GM18519 (cell line): ENCODE measurements at regions not wholly inside any gene's neighbourhood (a gene's known extent, or its start where the extent isn't known, plus 50 kb on each side); places are given as distances from the start of the nearest gene placed in this dataset.
"Not testable (repeated sequence)": the region's sequence is repeated elsewhere in the genome, so short reads cannot be mapped to it uniquely, and the experiment has no call there.

ENCODE experiments used
- ATAC-seq: cut with Tn5 transposase; IDR thresholded peaks from one replicate; pipeline ENCODE4 v1.9.1; 2021; ENCODE audit warnings: mild to moderate bottlenecking, moderate library complexity; ENCODE audit not compliant: unreplicated experiment, low FRiP score

GRCh38 chr6:68575765-68576439 lies 59.2 kb upstream of the ADGRB3 start:
- no peak for ATAC-seq

GRCh38 chr6:68572975-68573374 lies 62.1 kb upstream of the ADGRB3 start:
- no peak for ATAC-seq

- peak; percentile 87 for ATAC-seq
These were observed 62.6 kb upstream of the ADGRB3 start for GRCh38 chr6:68572525-68572924.

DNA sequence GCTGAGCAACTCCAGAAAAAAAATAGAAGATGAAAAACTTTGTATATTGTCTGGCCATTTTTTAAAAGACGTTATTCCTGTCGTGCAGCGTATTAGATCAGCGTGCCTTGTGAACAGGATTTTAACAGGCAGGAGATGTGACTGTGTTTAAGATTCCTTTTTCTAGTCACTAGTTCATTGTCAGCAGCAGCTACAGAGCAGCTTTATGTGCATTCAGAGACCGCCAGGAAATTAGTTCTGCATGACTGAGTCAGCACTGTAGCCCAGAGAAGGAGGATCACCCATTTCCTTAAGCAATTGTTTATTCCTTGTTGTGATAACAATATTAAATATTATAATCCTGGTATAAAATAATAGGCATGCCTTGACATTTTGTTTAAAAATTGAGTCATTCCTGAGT lies 75.4 kb upstream of the ADGRB3 start:
- ATAC-seq: no peak

- ATAC-seq: no peak
These were observed 76.0 kb upstream of the ADGRB3 start for GRCh38 chr6:68559070-68559469.

GRCh38 chr6:68546620-68547019 lies 88.5 kb upstream of the ADGRB3 start:
- no peak for ATAC-seq

DNA sequence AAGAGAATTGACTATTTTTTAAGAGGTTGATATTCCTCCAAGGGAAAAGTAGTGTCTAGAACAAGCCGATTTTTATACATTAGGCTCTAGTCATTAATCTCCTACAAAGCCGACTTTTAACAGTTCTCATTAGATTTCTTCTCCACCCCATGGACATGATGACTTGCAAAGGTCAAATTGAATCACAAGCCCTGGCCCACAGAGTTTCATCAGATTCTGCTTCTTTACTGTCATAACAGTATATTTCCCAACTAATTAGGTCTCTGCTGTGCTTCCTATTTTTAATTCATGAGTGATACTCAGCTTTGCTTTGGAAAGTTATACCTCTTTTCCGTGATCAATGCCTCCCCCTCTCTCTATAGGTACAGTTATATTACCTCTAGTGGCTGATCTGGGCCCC lies 90.6 kb upstream of the ADGRB3 start:
- ATAC-seq: no peak

DNA sequence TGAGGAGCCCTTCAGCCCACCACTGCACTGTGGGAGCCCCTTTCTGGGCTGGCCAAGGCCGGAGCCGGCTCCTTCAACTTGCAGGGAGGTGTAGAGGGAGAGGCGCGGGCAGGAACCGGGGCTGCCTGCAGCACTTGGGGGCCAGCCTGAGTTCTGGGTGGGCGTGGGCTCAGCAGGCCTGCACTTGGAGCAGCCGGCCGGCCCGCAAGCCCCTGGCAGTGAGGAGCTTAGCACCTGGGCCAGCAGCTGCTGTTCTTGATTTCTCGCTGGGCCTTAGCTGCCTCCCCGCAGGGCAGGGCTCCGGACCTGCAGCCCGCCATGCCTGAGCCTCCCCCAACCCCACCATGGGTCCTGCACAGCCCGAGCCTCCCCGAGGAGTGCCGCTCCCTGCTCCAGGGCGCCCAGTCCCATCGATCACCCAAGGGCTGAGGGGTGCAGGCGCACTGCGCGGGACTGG lies 101.7 kb upstream of the ADGRB3 start:
- no peak for ATAC-seq

GRCh38 chr6:68527691-68528090 lies 107.4 kb upstream of the ADGRB3 start:
- no peak for ATAC-seq

GRCh38 chr6:68506911-68507310 lies 128.2 kb upstream of the ADGRB3 start:
- ATAC-seq: no peak

- ATAC-seq: no peak
These were observed 132.1 kb upstream of the ADGRB3 start for GRCh38 chr6:68502946-68503345.

GRCh38 chr6:68497927-68498326 lies 137.2 kb upstream of the ADGRB3 start:
- no peak for ATAC-seq

DNA sequence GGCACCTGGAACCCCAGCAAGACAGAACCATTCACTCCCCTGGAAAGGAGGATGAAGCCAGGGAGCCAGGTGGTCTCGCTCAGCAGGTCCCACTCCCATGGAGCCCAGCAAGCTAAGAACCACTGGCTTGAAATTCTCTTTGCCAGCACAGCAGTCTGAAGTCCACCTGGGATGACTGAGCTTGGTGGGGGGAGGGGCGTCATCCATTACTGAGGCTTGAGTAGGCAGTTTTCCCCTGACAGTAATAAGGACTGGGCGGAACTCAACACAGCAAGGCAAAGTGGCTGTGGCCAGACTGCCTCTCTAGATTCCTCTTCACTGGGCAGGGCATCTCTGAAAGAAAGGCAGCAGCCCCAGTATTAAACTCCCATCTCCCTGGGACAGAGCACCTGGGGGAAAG lies 140.2 kb upstream of the ADGRB3 start:
- not testable (repeated sequence) for ATAC-seq

GRCh38 chr6:68476611-68477010 lies 158.5 kb upstream of the ADGRB3 start:
- no peak for ATAC-seq

- ATAC-seq: no peak
These were observed 161.5 kb upstream of the ADGRB3 start for GRCh38 chr6:68473433-68474210.

GRCh38 chr6:68468244-68468884 lies 166.7 kb upstream of the ADGRB3 start:
- no peak for ATAC-seq

DNA sequence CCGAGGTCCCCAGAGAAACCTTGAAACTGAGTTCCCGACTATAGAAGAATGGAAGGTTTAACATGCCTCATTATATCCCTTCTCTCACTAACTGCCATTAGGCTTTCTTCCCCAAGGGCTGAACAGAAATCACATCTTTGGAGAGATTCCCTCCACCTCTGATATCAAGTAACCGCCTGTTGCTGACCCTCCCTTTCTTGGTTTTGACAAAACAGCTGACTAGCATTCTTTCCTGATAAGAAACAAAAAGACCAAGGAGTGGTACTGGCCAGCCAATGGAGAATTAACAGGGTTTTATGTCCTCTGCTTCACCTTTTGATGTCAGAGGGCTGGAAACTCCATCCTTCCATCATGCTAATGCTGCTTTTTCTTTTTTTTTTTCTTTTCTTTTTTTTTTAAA lies 176.6 kb upstream of the ADGRB3 start:
- no peak for ATAC-seq

- no peak for ATAC-seq
These were observed 188.0 kb upstream of the ADGRB3 start for GRCh38 chr6:68447112-68447511.

DNA sequence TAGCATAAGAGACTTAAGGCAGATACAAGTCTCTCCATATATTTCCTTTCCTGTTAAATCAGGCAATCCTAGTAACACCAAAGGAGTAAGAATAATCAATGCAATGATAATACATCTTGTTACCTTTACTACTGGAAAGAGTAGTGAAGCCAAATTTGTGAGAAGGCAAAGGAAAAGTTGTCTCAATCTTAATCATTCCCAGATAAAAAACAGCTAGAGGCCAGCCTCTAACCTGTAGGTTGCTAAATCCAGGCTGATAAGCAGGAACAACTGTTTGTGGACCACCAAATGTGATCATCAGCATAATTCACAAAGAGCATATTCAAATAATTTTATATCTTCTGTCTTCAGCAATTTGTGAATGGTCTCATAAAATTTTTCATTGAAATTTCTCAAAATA lies 189.2 kb upstream of the ADGRB3 start:
- ATAC-seq: no peak

GRCh38 chr6:68443704-68444103 lies 191.4 kb upstream of the ADGRB3 start:
- ATAC-seq: no peak

- ATAC-seq: no peak
These were observed 207.5 kb upstream of the ADGRB3 start for GRCh38 chr6:68427630-68428029.

- ATAC-seq: no peak
These were observed 225.1 kb upstream of the ADGRB3 start for GRCh38 chr6:68410021-68410420.
